MM.1S (cell line): ENCODE measurements at regions not wholly inside any gene's neighbourhood (a gene's known extent, or its start where the extent isn't known, plus 50 kb on each side); places are given as distances from the start of the nearest gene placed in this dataset.

Source experiments
- DNase-seq: peaks from one replicate; pipeline ENCODE4 v3.0.0-alpha.2; 2015
- H2AFZ ChIP-seq: fragments of 300-600 bp; sonication (generic); 2 replicates; pipeline ENCODE4 v1.6.0; 2016; ENCODE audit warnings: antibody characterized with exemption, low read length
- H3F3A ChIP-seq: fragments of 300-600 bp; sonication (generic); 2 replicates; pipeline ENCODE4 v1.6.1; 2016; ENCODE audit warnings: mild to moderate bottlenecking, antibody characterized with exemption, low read length, moderate library complexity, mixed read lengths; ENCODE audit not compliant: insufficient read depth
- H3K27ac ChIP-seq: fragments of 300-600 bp; sonication (generic); 2 replicates; pipeline ENCODE4 v1.5.1; 2016; ENCODE audit warnings: mild to moderate bottlenecking, low read length
- H3K27me3 ChIP-seq: fragments of 300-600 bp; sonication (generic); replicated peaks from 2 replicates; pipeline ENCODE4 v1.6.0; 2016; ENCODE audit warnings: low read length; ENCODE audit not compliant: insufficient read depth
- H3K36me3 ChIP-seq: fragments of 300-600 bp; sonication (generic); replicated peaks from 2 replicates; pipeline ENCODE4 v1.6.1; 2016; ENCODE audit warnings: mild to moderate bottlenecking, low read length, mixed read lengths; ENCODE audit not compliant: insufficient read depth
- H3K4me1 ChIP-seq: fragments of 300-600 bp; sonication (generic); 2 replicates; pipeline ENCODE4 v1.6.1; 2016; ENCODE audit warnings: low read length, mixed read lengths
- H3K4me2 ChIP-seq: fragments of 300-600 bp; sonication (generic); 2 replicates; pipeline ENCODE4 v1.6.0; 2016; ENCODE audit warnings: low read depth, low read length
- H3K4me3 ChIP-seq: fragments of 300-600 bp; sonication (generic); 2 replicates; pipeline ENCODE4 v1.5.1; 2016; ENCODE audit warnings: low read length, mixed read lengths
- H3K79me2 ChIP-seq: fragments of 300-600 bp; sonication (generic); 2 replicates; pipeline ENCODE4 v1.6.1; 2016; ENCODE audit warnings: mixed run types, low read length, mixed read lengths
- H3K9ac ChIP-seq: fragments of 300-600 bp; sonication (generic); 2 replicates; pipeline ENCODE4 v1.6.1; 2016; ENCODE audit warnings: low read length, mixed read lengths
- H3K9me2 ChIP-seq: fragments of 300-600 bp; sonication (generic); replicated peaks from 2 replicates; pipeline ENCODE4 v1.6.1; 2016; ENCODE audit warnings: mild to moderate bottlenecking, low read length, mixed read lengths; ENCODE audit not compliant: insufficient read depth
- H3K9me3 ChIP-seq: fragments of 300-600 bp; sonication (generic); replicated peaks from 2 replicates; pipeline ENCODE4 v1.6.1; 2016; ENCODE audit warnings: mild to moderate bottlenecking, low read length, mixed read lengths; ENCODE audit not compliant: insufficient read depth
- H4K20me1 ChIP-seq: fragments of 300-600 bp; sonication (generic); 2 replicates; pipeline ENCODE4 v1.6.1; 2016; ENCODE audit warnings: mild to moderate bottlenecking, low read length, moderate library complexity, mixed read lengths; ENCODE audit not compliant: insufficient read depth
- CTCF ChIP-seq: fragments of 300-600 bp; sonication (generic); IDR thresholded peaks from 2 replicates; pipeline ENCODE4 v1.5.1; 2016; ENCODE audit warnings: antibody characterized with exemption, low read length, mixed read lengths
- EZH2 ChIP-seq: fragments of 300-600 bp; sonication (generic); optimal IDR thresholded peaks from 2 replicates; pipeline ENCODE3; 2017; ENCODE audit warnings: low read depth, mild to moderate bottlenecking, antibody characterized with exemption, low read length, mixed read lengths
- EZH2phosphoT487 ChIP-seq: fragments of 300-600 bp; sonication (generic); IDR thresholded peaks from 2 replicates; pipeline ENCODE4 v1.6.1; 2018; ENCODE audit warnings: antibody characterized with exemption, low read length

GRCh38 chr12:107590413-107590812, 95.2 kb upstream of the PWP1 start:
- no peak overlapping the region for H2AFZ ChIP-seq
- H3K9ac ChIP-seq = no peak overlapping the region
- no peaks in the 10 kb centered on the region for H3K36me3 ChIP-seq
- H3K27ac ChIP-seq = no peak overlapping the region
- no peaks in the 10 kb centered on the region for H3K4me1 ChIP-seq
- no peaks in the 10 kb centered on the region for H4K20me1 ChIP-seq
- TF ChIP-seq EZH2phosphoT487 (no peak), CTCF (no peak), EZH2 (no peak)
- no peak overlapping the region for H3K4me3 ChIP-seq
- no peak for DNase-seq
- no peak overlapping the region for H3K4me2 ChIP-seq
- H3K27me3 ChIP-seq = no peaks in the 10 kb centered on the region
- no peaks in the 10 kb centered on the region for H3K9me2 ChIP-seq
- no peaks in the 10 kb centered on the region for H3F3A ChIP-seq
- H3K79me2 ChIP-seq = no peaks in the 10 kb centered on the region
- H3K9me3 ChIP-seq = no peaks in the 10 kb centered on the region

- Histone ChIP-seq H3K9ac (no peak overlapping the region), H3K4me1 (no peaks in the 10 kb centered on the region), H3K9me2 (no peaks in the 10 kb centered on the region), H3K4me2 (no peak overlapping the region), H3F3A (no peaks in the 10 kb centered on the region), H2AFZ (no peak overlapping the region), H3K27me3 (no peaks in the 10 kb centered on the region), H3K79me2 (no peaks in the 10 kb centered on the region), H3K27ac (no peak overlapping the region), H4K20me1 (no peaks in the 10 kb centered on the region), H3K9me3 (no peaks in the 10 kb centered on the region), H3K4me3 (no peak overlapping the region), H3K36me3 (no peaks in the 10 kb centered on the region)
- DNase-seq = no peak
- TF ChIP-seq EZH2 = no peak
- TF ChIP-seq CTCF = no peak
- no peak for TF ChIP-seq EZH2phosphoT487
These were observed 94.7 kb upstream of the PWP1 start for GRCh38 chr12:107590814-107591375.

- no peak overlapping the region for H3K27ac ChIP-seq
- H3K4me3 ChIP-seq = 0 out of 2 replicates have a peak overlapping the region, but pooled peaks have one; percentile 8
- no peak for TF ChIP-seq EZH2phosphoT487
- TF ChIP-seq CTCF = no peak
- no peak for TF ChIP-seq EZH2
- H3K9me2 ChIP-seq = no peaks in the 10 kb centered on the region
- no peaks in the 10 kb centered on the region for H3K9me3 ChIP-seq
- H2AFZ ChIP-seq = peak overlapping the region; percentile 61
- DNase-seq = peak; percentile 74
- peak overlapping the region; percentile 20; the same call in 1 of the 2 replicates for H3K4me2 ChIP-seq
- no peaks in the 10 kb centered on the region for H3K27me3 ChIP-seq
- no peaks in the 10 kb centered on the region for H3K36me3 ChIP-seq
- no peaks in the 10 kb centered on the region for H3F3A ChIP-seq
- no peaks in the 10 kb centered on the region for H3K79me2 ChIP-seq
- H3K9ac ChIP-seq = no peak overlapping the region
- H4K20me1 ChIP-seq = no peaks in the 10 kb centered on the region
- no peaks in the 10 kb centered on the region for H3K4me1 ChIP-seq
These were observed 91.8 kb upstream of the PWP1 start for GRCh38 chr12:107593713-107594381.
